Neural cell (in vitro differentiated cells): ENCODE measurements at regions not wholly inside any gene's neighbourhood (a gene's known extent, or its start where the extent isn't known, plus 50 kb on each side); places are given as distances from the start of the nearest gene placed in this dataset.

Experiments
- H2AFZ ChIP-seq: fragments of 200-600, 300-800 bp; sonication (generic), shearing (Covaris generic); 2 replicates; pipeline ENCODE4 v1.6.0; 2014; ENCODE audit warnings: low read depth, mild to moderate bottlenecking, antibody characterized with exemption, low read length, moderate library complexity
- H3F3A ChIP-seq: fragments of 200-600 bp; shearing (Covaris generic); 2 replicates; pipeline ENCODE4 v1.6.1; 2016; ENCODE audit warnings: mild to moderate bottlenecking, moderate library complexity, mixed read lengths, antibody characterized with exemption, low read length; ENCODE audit not compliant: insufficient read depth, poor library complexity, severe bottlenecking
- H3K27ac ChIP-seq: fragments of 200-600, 300-800 bp; sonication (generic), shearing (Covaris generic); 2 replicates; pipeline ENCODE4 v1.5.1; 2014; ENCODE audit warnings: mild to moderate bottlenecking, low read length, moderate library complexity
- H3K27me3 ChIP-seq: fragments of 300-800, 200-600 bp; sonication (generic), shearing (Covaris generic); 2 replicates; pipeline ENCODE4 v1.6.0; 2014; ENCODE audit warnings: mild to moderate bottlenecking, low read depth, low read length, moderate library complexity; ENCODE audit not compliant: insufficient read depth
- H3K36me3 ChIP-seq: fragments of 300-800, 200-600 bp; sonication (generic), shearing (Covaris generic); 2 replicates; pipeline ENCODE4 v1.5.1; 2014; ENCODE audit warnings: mild to moderate bottlenecking, antibody characterized with exemption, low read length, moderate library complexity; ENCODE audit not compliant: insufficient read depth
- H3K4me2 ChIP-seq: fragments of 300-800, 200-600 bp; sonication (generic), shearing (Covaris generic); 2 replicates; pipeline ENCODE4 v1.6.0; 2014; ENCODE audit warnings: mild to moderate bottlenecking, low read length
- H3K4me3 ChIP-seq: fragments of 300-800, 200-600 bp; sonication (generic), shearing (Covaris generic); 2 replicates; pipeline ENCODE4 v1.5.1; 2014; ENCODE audit warnings: mild to moderate bottlenecking, low read length, moderate library complexity
- H3K79me2 ChIP-seq: fragments of 200-600 bp; shearing (Covaris generic); replicated peaks from 2 replicates; pipeline ENCODE4 v1.6.0; 2014; ENCODE audit warnings: mild to moderate bottlenecking, low read length, moderate library complexity; ENCODE audit not compliant: insufficient read depth
- H3K9ac ChIP-seq: fragments of 300-800, 200-600 bp; sonication (generic), shearing (Covaris generic); 2 replicates; pipeline ENCODE4 v1.6.1; 2016; ENCODE audit warnings: mild to moderate bottlenecking, low read length, mixed read lengths
- H3K9me2 ChIP-seq: fragments of 200-600 bp; shearing (Covaris generic); 2 replicates; pipeline ENCODE4 v1.6.1; 2016; ENCODE audit warnings: mild to moderate bottlenecking, low read length, mixed read lengths; ENCODE audit not compliant: insufficient read depth
- H3K9me3 ChIP-seq: fragments of 200-600, 300-800 bp; sonication (generic), shearing (Covaris generic); 2 replicates; pipeline ENCODE4 v1.6.1; 2016; ENCODE audit warnings: mild to moderate bottlenecking, mixed run types, low read length, moderate library complexity, mixed read lengths
- H4K20me1 ChIP-seq: fragments of 200-600 bp; shearing (Covaris generic); 2 replicates; pipeline ENCODE4 v1.6.1; 2016; ENCODE audit warnings: mild to moderate bottlenecking, mixed run types; ENCODE audit not compliant: insufficient read depth
- CTCF ChIP-seq: fragments of 450-650 bp; IDR thresholded peaks from 2 replicates; pipeline ENCODE4 v1.5.1; 2014; ENCODE audit warnings: antibody characterized with exemption, mild to moderate bottlenecking, moderate library complexity; ENCODE audit not compliant: poor library complexity, severe bottlenecking
- EP300 ChIP-seq: fragments of 450-650 bp; conservative IDR thresholded peaks from 2 replicates; pipeline ENCODE4 v1.6.1; 2014; ENCODE audit warnings: antibody characterized with exemption, mild to moderate bottlenecking, moderate library complexity; ENCODE audit not compliant: poor library complexity, severe bottlenecking
- EZH2 ChIP-seq: fragments of 200-600, 300-800 bp; shearing (Covaris generic), sonication (generic); IDR thresholded peaks from 2 replicates; pipeline ENCODE4 v1.6.1; 2014; ENCODE audit warnings: antibody characterized with exemption, low read length, borderline replicate concordance, mild to moderate bottlenecking; ENCODE audit not compliant: insufficient read depth, poor library complexity, severe bottlenecking
- MXI1 ChIP-seq: fragments of 450-650 bp; conservative IDR thresholded peaks from 2 replicates; pipeline ENCODE4 v1.6.1; 2014; ENCODE audit warnings: antibody characterized with exemption, mild to moderate bottlenecking; ENCODE audit not compliant: poor library complexity, severe bottlenecking
- POLR2AphosphoS5 ChIP-seq: IDR thresholded peaks from 2 replicates; pipeline ENCODE4 v1.6.1; 2012
- RAD21 ChIP-seq: fragments of 450-650 bp; conservative IDR thresholded peaks from 2 replicates; pipeline ENCODE4 v1.6.1; 2014; ENCODE audit warnings: antibody characterized with exemption, mild to moderate bottlenecking, moderate library complexity
- REST ChIP-seq: IDR thresholded peaks from 2 replicates; pipeline ENCODE4 v1.6.1; 2012; ENCODE audit warnings: borderline replicate concordance
- SMC3 ChIP-seq: fragments of 450-650 bp; conservative IDR thresholded peaks from 2 replicates; pipeline ENCODE4 v1.6.1; 2014; ENCODE audit warnings: antibody characterized with exemption, mild to moderate bottlenecking, moderate library complexity; ENCODE audit not compliant: poor library complexity
- TAF1 ChIP-seq: IDR thresholded peaks from 2 replicates; pipeline ENCODE4 v1.6.1; 2012; ENCODE audit warnings: low read depth

- H3K79me2 ChIP-seq, result no peaks in the 10 kb centered on the region
- TF ChIP-seq REST (no peak), RAD21 (no peak), EZH2 (no peak), CTCF (no peak), SMC3 (no peak), EP300 (no peak), TAF1 (no peak), POLR2AphosphoS5 (no peak), MXI1 (no peak)
- H3F3A ChIP-seq, result no peaks in the 10 kb centered on the region
- H3K9me3 ChIP-seq, result no peaks in the 10 kb centered on the region
- H2AFZ ChIP-seq, result no peak overlapping the region
- no peaks in the 10 kb centered on the region for H3K9me2 ChIP-seq
- no peak overlapping the region for H3K4me2 ChIP-seq
- no peak overlapping the region for H3K4me3 ChIP-seq
- no peak overlapping the region for H3K27ac ChIP-seq
- H4K20me1 ChIP-seq, result no peaks in the 10 kb centered on the region
- no peaks in the 10 kb centered on the region for H3K36me3 ChIP-seq
- no peak overlapping the region for H3K9ac ChIP-seq
- H3K27me3 ChIP-seq, result no peaks in the 10 kb centered on the region
Measured at GRCh38 chr10:8628351-8628750, 573.9 kb downstream of the GATA3 start.

GRCh38 chr10:8633909-8634308, 579.4 kb downstream of the GATA3 start:
- H4K20me1 ChIP-seq, result no peaks in the 10 kb centered on the region
- no peak overlapping the region for H3K9ac ChIP-seq
- H3K27ac ChIP-seq, result no peak overlapping the region
- no peaks in the 10 kb centered on the region for H3K36me3 ChIP-seq
- H3F3A ChIP-seq, result no peaks in the 10 kb centered on the region
- H3K4me3 ChIP-seq, result no peak overlapping the region
- H3K79me2 ChIP-seq, result no peaks in the 10 kb centered on the region
- H3K4me2 ChIP-seq, result no peak overlapping the region
- no peaks in the 10 kb centered on the region for H3K9me3 ChIP-seq
- H3K9me2 ChIP-seq, result no peaks in the 10 kb centered on the region
- TF ChIP-seq REST (no peak), SMC3 (no peak), EZH2 (no peak), CTCF (no peak), RAD21 (no peak), EP300 (no peak), POLR2AphosphoS5 (no peak), MXI1 (no peak), TAF1 (no peak)
- no peak overlapping the region for H2AFZ ChIP-seq
- H3K27me3 ChIP-seq, result no peaks in the 10 kb centered on the region
